ENCODE measurements at regions not wholly inside any gene's neighbourhood (a gene's known extent, or its start where the extent isn't known, plus 50 kb on each side); places are given as distances from the start of the nearest gene placed in this dataset.

DNA sequence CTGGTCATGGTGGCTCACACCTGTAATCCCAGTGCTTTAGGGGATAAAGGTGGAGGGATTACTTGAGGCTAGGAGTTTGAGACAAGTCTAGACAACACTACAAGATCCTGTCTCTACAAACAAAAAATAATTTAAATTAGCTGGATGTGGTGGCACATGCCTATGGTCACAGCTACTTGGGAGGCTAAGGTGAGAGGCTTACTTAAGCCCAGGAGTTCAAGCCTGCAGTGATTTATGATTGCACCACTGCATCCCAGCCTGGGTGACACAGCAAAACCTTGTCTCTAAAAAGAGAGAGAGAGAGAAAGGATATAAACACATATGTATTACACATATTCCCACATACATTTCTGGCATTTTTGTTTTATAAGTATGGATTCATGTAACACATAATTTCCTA is 325.2 kb downstream of the DUSP10 start:
- no peaks in the 10 kb centered on the region for H3K9me3 Mint-ChIP-seq (ENCODE audit: low read depth)
- no peak overlapping the region for H3K4me3 Mint-ChIP-seq
- H3K27ac Mint-ChIP-seq: no peak overlapping the region

DNA sequence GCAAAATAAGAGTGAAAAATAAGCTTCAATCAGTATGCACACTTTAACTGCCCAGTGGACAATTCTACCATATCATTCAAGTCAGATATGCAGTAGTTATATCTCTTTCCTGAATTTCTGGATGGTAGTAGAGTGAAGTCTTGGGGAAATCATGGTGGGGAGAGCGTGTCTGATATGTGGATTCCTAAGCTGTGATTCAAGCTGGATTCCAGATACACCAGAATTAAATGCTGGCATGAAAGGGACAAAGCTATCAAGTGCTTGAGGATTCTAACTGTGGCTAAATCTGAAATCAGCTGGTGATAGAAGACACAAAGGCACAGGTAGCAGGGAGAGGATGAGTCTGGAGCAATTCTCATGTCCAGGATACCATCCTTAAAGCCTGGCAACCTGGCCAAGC is 323.5 kb downstream of the DUSP10 start:
- Mint-ChIP-seq H3K4me3 (no peak overlapping the region), H3K36me3 (no peaks in the 10 kb centered on the region), H3K27ac (no peak overlapping the region), H3K9me3 (ENCODE audit: low read depth) (no peaks in the 10 kb centered on the region), H3K4me1 (ENCODE audit: low read depth) (no peaks in the 10 kb centered on the region), H3K27me3 (peaks cover 8% of the 10 kb centered on the region)

More for the DNA sequence above, 325.2 kb downstream of the DUSP10 start:
- no peaks in the 10 kb centered on the region for H3K4me1 Mint-ChIP-seq (ENCODE audit: low read depth)
- peaks cover 9% of the 10 kb centered on the region for H3K27me3 Mint-ChIP-seq
- H3K36me3 Mint-ChIP-seq: no peaks in the 10 kb centered on the region

DNA sequence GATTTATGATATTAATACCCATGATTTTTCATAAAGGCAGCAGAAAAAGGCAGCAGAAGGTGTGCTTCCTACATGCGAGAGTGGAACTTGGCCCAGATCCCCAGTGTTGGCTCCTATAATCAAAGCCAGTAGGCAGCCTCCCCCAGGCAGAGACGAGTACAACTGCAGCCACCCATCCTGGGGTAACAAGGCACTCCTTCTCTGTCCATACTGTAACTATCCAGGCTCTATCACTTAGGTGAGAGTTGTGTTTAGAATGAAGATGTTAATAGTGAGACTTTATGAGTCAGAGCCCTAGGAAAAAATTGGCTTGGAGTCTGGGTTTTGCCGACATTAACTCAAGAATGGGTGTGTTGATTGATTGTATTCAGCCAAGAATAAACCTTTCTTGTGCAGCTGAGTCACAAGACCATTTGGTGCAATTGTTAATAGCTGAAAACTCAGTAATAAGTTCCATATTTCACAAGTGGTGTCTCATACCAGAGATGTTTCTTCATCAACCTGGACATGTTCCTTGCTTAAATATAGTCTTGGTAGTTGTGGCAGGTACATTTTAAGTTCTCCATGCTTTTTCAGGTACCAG is 322.3 kb downstream of the DUSP10 start:
- Mint-ChIP-seq H3K4me1 (ENCODE audit: low read depth) (no peaks in the 10 kb centered on the region), H3K9me3 (ENCODE audit: low read depth) (no peaks in the 10 kb centered on the region), H3K27ac (no peak overlapping the region), H3K36me3 (no peaks in the 10 kb centered on the region), H3K4me3 (no peak overlapping the region), H3K27me3 (peaks cover 2% of the 10 kb centered on the region)

DNA sequence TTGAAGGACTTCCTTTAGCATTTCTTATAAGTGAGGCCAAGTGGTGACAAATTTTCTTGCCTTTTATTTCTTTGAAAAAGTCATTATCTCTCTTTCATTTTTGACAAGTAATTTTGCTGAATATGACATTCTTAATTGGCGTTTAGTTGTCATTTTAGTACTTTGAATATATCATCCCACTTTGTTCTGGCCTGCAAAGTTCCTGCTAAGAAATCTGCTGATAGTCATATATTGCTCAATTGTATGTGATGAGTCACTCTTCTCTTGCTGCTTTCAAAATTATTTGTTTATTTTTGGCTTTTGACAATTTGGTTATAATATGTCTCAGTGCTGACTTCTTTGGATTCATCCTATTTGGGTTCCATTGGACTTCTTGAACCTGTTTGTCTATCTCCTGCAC is 312.6 kb downstream of the DUSP10 start:
- Mint-ChIP-seq H3K27me3 (peaks cover 3% of the 10 kb centered on the region), H3K4me3 (no peak overlapping the region), H3K36me3 (no peaks in the 10 kb centered on the region), H3K4me1 (ENCODE audit: low read depth) (no peaks in the 10 kb centered on the region), H3K9me3 (ENCODE audit: low read depth) (peaks cover 7% of the 10 kb centered on the region), H3K27ac (no peak overlapping the region)

DNA sequence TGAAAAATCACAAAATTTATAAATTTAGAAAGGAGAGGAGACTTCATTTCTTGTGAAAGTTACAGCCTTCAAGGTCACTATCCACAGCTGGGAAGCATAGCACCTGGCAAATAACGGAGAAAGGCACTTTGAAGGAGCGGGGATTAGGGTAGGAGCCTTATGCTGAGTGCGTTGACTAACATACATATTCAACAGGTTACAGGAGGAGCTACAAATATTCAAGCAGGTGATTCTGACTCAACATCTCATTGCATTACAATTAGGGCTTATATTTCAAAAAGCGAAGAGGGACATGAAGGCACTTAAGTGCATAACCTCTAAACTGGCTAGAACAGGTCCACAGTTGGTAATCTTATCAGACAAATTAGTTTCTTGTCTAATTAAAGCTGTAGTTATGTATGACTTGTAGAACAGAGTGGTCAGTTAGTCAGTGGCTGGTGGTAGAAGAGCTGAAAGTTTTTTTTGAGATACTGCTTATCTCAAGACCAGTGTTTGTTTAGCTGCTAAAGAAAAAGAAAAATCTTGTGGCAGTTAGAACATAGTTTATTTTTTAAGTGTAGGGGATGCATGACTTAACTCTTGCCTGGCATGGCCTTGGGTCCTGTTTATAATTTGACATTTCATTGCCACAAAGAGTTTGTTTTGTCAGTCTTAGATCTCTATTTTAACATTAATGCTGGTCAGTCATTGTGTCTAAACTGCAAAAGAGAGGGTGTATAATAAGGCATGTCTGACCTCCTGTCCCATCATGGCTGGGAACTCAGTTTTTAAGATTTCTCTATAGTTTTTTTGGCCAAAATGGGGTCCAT is 311.5 kb downstream of the DUSP10 start:
- peaks cover 8% of the 10 kb centered on the region for H3K4me1 Mint-ChIP-seq (ENCODE audit: low read depth)
- no peak overlapping the region for H3K27ac Mint-ChIP-seq
- H3K9me3 Mint-ChIP-seq (ENCODE audit: low read depth): peaks cover 7% of the 10 kb centered on the region
- H3K4me3 Mint-ChIP-seq: no peak overlapping the region
- H3K27me3 Mint-ChIP-seq: peaks cover 3% of the 10 kb centered on the region
- H3K36me3 Mint-ChIP-seq: no peaks in the 10 kb centered on the region

DNA sequence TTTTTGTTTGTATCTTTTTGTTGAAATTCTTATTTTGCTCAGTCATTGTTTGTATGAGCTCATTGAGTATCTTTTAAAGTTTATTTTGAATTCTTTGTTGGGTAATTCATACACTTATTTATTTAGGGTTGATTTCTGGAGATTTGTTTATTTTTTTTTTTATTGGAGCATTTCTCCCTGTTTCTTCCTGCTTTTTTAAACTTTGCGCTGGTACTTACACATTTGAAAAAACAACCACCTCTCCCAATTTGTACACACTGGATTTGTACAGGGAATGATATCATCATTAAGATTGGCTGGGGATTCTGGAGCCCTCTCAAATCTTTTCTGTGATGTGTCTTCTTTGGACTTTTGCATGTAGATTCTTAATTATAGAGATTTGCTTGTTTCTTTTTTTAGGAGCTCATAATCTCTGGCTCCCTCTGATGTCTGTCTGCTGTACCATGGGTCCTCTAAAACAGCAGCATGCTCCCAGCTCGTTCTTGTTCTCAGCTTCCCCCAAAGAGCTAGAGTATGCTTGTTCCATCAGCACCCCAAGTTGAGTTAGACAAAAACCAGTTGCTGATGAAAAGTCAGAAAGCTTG is 310.7 kb downstream of the DUSP10 start:
- Mint-ChIP-seq H3K9me3 (ENCODE audit: low read depth) (peaks cover 7% of the 10 kb centered on the region), H3K4me3 (no peak overlapping the region), H3K4me1 (ENCODE audit: low read depth) (peaks cover 11% of the 10 kb centered on the region), H3K36me3 (no peaks in the 10 kb centered on the region), H3K27ac (no peak overlapping the region), H3K27me3 (peaks cover 3% of the 10 kb centered on the region)

DNA sequence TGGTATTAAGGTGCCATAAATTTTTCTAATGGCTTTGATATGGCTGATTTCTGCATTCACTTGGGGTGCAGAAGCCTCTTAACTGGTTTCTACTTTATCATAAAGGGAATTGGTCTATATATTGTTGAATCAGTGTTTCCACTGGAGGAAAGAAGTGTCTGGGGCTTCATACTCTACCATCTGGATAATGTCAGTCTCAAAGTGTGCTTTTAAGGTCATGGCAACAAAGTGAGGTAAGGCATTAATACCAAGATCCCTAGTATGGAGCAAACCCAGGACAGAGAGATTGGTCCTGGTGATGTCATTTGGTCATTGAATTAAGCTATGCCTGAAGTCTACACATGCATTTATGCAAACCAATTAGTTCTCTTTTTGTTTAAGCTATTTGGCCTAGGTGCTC is 309.9 kb downstream of the DUSP10 start:
- Mint-ChIP-seq H3K36me3 (no peaks in the 10 kb centered on the region), H3K9me3 (ENCODE audit: low read depth) (no peaks in the 10 kb centered on the region), H3K27me3 (peaks cover 3% of the 10 kb centered on the region), H3K4me3 (no peak overlapping the region), H3K27ac (no peak overlapping the region), H3K4me1 (ENCODE audit: low read depth) (peaks cover 11% of the 10 kb centered on the region)

DNA sequence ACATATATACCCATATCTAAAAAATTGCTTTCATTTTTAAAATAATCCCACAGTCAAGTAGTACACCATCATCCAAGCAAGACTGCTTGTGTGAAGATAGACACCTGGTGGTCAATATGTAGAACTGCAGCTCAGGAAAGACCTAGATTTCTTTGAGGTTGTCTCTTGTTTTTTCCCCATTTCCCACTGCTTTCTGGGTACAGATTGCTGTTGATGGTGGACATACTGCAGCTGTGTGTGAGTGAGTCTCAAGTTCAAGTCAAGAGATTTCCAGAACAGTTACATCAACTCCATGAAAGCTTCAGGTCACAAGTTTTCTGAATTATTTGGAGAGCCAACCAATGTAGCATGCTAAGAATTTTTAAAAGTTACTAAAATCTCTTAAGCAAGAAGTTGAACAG is 306.4 kb downstream of the DUSP10 start:
- Mint-ChIP-seq H3K27me3 (peaks cover 4% of the 10 kb centered on the region), H3K4me1 (ENCODE audit: low read depth) (peaks cover 38% of the 10 kb centered on the region), H3K36me3 (no peaks in the 10 kb centered on the region), H3K4me3 (no peak overlapping the region), H3K9me3 (ENCODE audit: low read depth) (no peaks in the 10 kb centered on the region), H3K27ac (peak overlapping the region; percentile 70)

DNA sequence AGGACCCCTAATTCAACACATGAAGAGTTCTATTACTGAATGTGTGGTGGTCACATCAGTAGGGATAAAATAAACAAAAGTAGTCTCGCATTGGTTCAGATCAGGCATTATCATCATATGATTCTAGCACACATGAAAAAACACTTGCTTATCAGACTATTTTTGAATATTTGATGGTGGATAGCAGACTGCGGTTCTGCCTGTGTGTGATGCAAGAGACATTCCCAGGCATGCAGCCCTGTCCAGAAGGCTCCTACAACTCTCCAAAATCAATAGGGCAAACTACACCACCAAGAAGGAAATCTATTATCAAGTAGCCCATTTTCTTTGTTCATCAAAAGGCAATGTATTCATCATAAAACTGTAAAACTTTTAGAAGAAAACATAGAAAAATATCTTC is 304.7 kb downstream of the DUSP10 start:
- no peak overlapping the region for H3K4me3 Mint-ChIP-seq
- peaks cover 42% of the 10 kb centered on the region for H3K4me1 Mint-ChIP-seq (ENCODE audit: low read depth)
- peaks cover 4% of the 10 kb centered on the region for H3K27me3 Mint-ChIP-seq
- no peaks in the 10 kb centered on the region for H3K36me3 Mint-ChIP-seq
- H3K9me3 Mint-ChIP-seq (ENCODE audit: low read depth): no peaks in the 10 kb centered on the region
- H3K27ac Mint-ChIP-seq: peak overlapping the region; percentile 6

DNA sequence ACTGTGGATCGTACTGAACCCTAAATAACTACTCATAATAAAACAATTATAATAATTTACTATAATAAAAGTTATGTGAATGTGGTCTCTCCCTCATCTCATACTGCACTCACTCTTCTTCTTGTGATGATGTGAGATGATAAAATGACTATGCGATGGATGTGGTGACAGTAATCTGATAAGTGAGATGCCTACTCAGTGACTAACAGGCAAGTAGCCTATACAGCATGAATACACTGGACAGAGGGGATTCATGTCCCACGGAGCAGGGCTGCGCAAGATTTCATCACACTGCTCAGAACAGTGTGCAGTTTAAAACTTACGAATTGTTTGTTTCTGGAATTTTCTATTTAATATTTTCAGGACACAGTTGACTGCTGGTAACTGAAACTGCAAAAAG is 304.0 kb downstream of the DUSP10 start:
- peaks cover 42% of the 10 kb centered on the region for H3K4me1 Mint-ChIP-seq (ENCODE audit: low read depth)
- no peaks in the 10 kb centered on the region for H3K36me3 Mint-ChIP-seq
- no peaks in the 10 kb centered on the region for H3K9me3 Mint-ChIP-seq (ENCODE audit: low read depth)
- peak overlapping the region; percentile 22 for H3K27ac Mint-ChIP-seq
- H3K4me3 Mint-ChIP-seq: no peak overlapping the region
- H3K27me3 Mint-ChIP-seq: peaks cover 3% of the 10 kb centered on the region

DNA sequence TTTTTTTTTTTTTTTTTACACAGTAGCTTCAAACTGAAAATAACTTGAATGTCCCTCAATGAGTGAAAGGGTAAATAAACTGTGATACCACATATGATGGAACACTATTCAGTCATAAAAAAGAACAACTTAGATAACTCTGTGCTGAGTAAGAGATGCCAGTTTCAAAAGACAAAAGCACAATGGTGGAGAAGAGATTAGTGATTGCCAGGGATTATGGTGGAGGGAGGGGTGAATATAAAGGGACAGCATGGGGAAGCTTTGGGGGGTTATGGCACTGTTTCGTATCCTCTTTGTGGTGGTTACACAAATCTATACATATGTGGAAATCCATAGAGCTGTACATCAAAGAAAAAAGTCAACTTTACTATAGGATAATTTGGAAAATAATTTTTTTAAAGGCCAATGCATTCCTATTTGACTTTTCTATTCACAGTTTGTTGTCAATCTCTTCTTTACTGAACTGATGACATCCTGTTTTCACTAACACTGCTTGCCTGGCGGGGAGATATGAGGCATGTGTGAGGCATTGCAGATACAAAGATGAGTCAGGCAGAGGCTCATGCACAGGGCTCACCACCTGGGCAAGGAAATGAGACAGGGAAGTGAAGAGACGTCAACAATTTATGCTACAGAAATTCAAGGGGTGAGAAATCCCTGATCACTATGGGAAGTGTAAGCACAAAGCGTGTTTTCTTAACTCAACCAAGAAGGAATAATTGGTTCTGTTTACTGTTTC is 302.7 kb downstream of the DUSP10 start:
- H3K27ac Mint-ChIP-seq: peak overlapping the region; percentile 95
- peaks cover 42% of the 10 kb centered on the region for H3K4me1 Mint-ChIP-seq (ENCODE audit: low read depth)
- peak overlapping the region; percentile 59 for H3K4me3 Mint-ChIP-seq
- no peaks in the 10 kb centered on the region for H3K36me3 Mint-ChIP-seq
- H3K27me3 Mint-ChIP-seq: peaks cover 3% of the 10 kb centered on the region
- no peaks in the 10 kb centered on the region for H3K9me3 Mint-ChIP-seq (ENCODE audit: low read depth)

DNA sequence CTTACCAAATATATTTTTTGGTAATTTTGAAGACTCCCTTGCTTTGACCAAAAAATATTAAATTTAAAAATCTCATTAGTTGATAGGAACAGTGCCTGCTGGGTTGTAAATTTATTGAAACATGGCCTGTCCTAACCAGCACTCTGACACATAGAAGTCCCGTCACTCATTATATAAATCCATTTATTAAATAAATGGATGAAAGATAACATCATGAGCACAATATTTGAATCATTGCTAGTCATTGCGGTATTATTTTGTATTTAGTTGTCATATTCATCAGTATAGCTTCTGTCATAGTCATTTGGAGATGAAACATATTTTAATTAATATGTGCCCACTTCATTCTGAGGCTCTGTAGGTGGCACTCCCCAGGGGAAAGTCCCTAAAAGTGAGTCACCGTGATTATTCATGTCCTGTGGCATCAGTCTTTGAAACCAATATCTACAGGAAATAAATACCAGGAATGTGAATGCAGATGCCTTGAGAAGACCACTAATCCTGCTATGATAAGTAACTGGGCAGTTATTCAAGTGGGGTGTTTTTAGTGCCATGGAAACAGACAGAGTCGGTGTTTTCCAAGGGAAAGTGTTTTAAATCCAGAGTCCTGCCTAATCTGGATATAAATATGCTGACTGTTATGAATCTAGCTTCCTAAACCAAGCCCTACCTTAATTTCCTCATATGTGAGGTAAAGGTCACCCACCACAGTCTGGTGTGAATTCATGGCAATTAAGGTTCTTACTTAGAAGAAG is 302.0 kb downstream of the DUSP10 start:
- H3K27me3 Mint-ChIP-seq: peaks cover 3% of the 10 kb centered on the region
- peaks cover 39% of the 10 kb centered on the region for H3K4me1 Mint-ChIP-seq (ENCODE audit: low read depth)
- peak overlapping the region; percentile 38 for H3K4me3 Mint-ChIP-seq
- H3K27ac Mint-ChIP-seq: peak overlapping the region; percentile 95
- no peaks in the 10 kb centered on the region for H3K9me3 Mint-ChIP-seq (ENCODE audit: low read depth)
- H3K36me3 Mint-ChIP-seq: no peaks in the 10 kb centered on the region

DNA sequence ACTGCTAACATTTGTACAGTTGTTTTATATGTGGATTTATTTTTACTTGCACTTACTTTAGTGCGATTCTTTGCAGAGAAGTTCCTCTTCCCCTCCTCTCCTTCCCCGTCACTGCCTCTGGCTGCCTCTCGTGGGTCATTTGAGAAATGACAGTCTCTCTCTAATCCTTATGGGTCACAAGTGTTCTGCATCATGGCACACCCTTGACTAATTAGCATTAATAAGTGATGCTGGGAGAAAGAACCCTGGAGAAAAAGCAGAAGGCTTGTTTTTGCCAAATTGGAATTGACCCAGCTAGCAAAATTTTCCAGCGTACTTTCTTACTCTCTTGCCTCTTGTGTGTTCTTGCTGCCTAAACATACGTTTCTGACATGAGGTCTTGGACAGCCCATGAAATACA is 301.2 kb downstream of the DUSP10 start:
- H3K9me3 Mint-ChIP-seq (ENCODE audit: low read depth): no peaks in the 10 kb centered on the region
- peaks cover 31% of the 10 kb centered on the region for H3K4me1 Mint-ChIP-seq (ENCODE audit: low read depth)
- peak overlapping the region; percentile 95 for H3K27ac Mint-ChIP-seq
- H3K36me3 Mint-ChIP-seq: no peaks in the 10 kb centered on the region
- H3K4me3 Mint-ChIP-seq: peak overlapping the region; percentile 38
- peaks cover 3% of the 10 kb centered on the region for H3K27me3 Mint-ChIP-seq

DNA sequence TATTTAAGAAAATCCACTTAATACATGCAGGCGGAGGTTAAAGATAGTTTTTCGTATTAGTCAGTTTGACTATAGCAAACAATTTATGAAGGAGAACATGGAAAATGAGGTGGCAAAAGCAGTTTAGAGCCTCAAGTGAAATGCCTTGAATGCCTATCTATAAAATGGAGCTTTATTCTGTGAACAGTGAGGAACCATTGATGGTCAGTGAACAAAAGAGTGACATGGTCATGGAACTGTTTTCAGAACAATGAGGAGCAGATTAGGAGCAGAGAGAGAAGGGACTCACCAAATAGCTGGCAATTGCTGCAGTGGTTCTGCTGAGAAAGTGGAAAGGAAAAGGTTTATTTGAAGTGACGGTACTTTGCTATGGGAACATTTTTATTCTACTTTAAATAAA is 299.8 kb downstream of the DUSP10 start:
- Mint-ChIP-seq H3K4me3 (no peak overlapping the region), H3K36me3 (no peaks in the 10 kb centered on the region), H3K4me1 (ENCODE audit: low read depth) (peaks cover 31% of the 10 kb centered on the region), H3K9me3 (ENCODE audit: low read depth) (no peaks in the 10 kb centered on the region), H3K27me3 (peaks cover 5% of the 10 kb centered on the region), H3K27ac (no peak overlapping the region)
